Osteoblast (primary cell): ENCODE measurements at regions not wholly inside any gene's neighbourhood (a gene's known extent, or its start where the extent isn't known, plus 50 kb on each side); places are given as distances from the start of the nearest gene placed in this dataset.

ENCODE experiments used
- DNase-seq: peaks from one replicate; pipeline ENCODE4 v3.0.0; 2011; ENCODE audit warnings: low spot score, mixed read lengths; ENCODE audit not compliant: insufficient read length; ENCODE audit errors: missing footprints
- H2AFZ ChIP-seq: 2 replicates; pipeline ENCODE4 v1.6.0; 2011; ENCODE audit warnings: mild to moderate bottlenecking, low read length
- H3K27ac ChIP-seq: 2 replicates; pipeline ENCODE4 v1.5.1; 2011; ENCODE audit warnings: mild to moderate bottlenecking, low read depth, low read length, moderate library complexity
- H3K27me3 ChIP-seq: 2 replicates; pipeline ENCODE4 v1.6.0; 2012; ENCODE audit warnings: mild to moderate bottlenecking, control low read depth, inconsistent platforms, low read length, moderate library complexity; ENCODE audit not compliant: insufficient read depth
- H3K36me3 ChIP-seq: 2 replicates; pipeline ENCODE4 v1.5.1; 2011; ENCODE audit warnings: mild to moderate bottlenecking, low read length, control low read depth, moderate library complexity; ENCODE audit not compliant: insufficient read depth
- H3K4me1 ChIP-seq: 2 replicates; pipeline ENCODE4 v1.5.1; 2011; ENCODE audit warnings: mild to moderate bottlenecking, low read length, control low read depth, moderate library complexity; ENCODE audit not compliant: insufficient read depth
- H3K4me2 ChIP-seq: 2 replicates; pipeline ENCODE4 v1.6.0; 2011; ENCODE audit warnings: mild to moderate bottlenecking, low read length; ENCODE audit not compliant: insufficient read depth
- H3K4me3 ChIP-seq: fragments of 200-600 bp; sonication (generic); 3 replicates; pipeline ENCODE4 v1.5.1; 2012; ENCODE audit warnings: mild to moderate bottlenecking, low read length, inconsistent platforms; ENCODE audit not compliant: insufficient read depth
- H3K79me2 ChIP-seq: 2 replicates; pipeline ENCODE4 v1.6.0; 2012; ENCODE audit warnings: mild to moderate bottlenecking, low read length, control low read depth, inconsistent platforms; ENCODE audit not compliant: insufficient read depth
- H3K9me3 ChIP-seq: 2 replicates; pipeline ENCODE4 v1.5.1; 2011; ENCODE audit warnings: low read depth, low read length, control low read depth
- H4K20me1 ChIP-seq: 2 replicates; pipeline ENCODE4 v1.6.0; 2012; ENCODE audit warnings: mild to moderate bottlenecking, low read length, control low read depth; ENCODE audit not compliant: insufficient read depth
- CTCF ChIP-seq: IDR thresholded peaks from 2 replicates; pipeline ENCODE4 v1.5.1; 2011; ENCODE audit warnings: mild to moderate bottlenecking, low read depth, low read length, moderate library complexity; ENCODE audit errors: extremely low read depth

GRCh38 chr7:20959281-20959680 lies 172.6 kb upstream of the SP8 start:
- Histone ChIP-seq H3K79me2 (no peaks in the 10 kb centered on the region), H3K4me2 (no peak overlapping the region), H2AFZ (no peak overlapping the region), H3K27ac (no peak overlapping the region), H3K36me3 (no peaks in the 10 kb centered on the region), H3K9me3 (no peaks in the 10 kb centered on the region), H3K27me3 (no peaks in the 10 kb centered on the region), H4K20me1 (no peaks in the 10 kb centered on the region), H3K4me1 (no peaks in the 10 kb centered on the region), H3K4me3 (no peak overlapping the region)
- no peak for DNase-seq
- no peak for TF ChIP-seq CTCF

GRCh38 chr7:20963556-20964280 lies 177.0 kb upstream of the SP8 start:
- no peak overlapping the region for H3K27ac ChIP-seq

GRCh38 chr7:20964281-20964918 lies 177.7 kb upstream of the SP8 start:
- Histone ChIP-seq H3K9me3 (no peaks in the 10 kb centered on the region), H3K4me3 (no peak overlapping the region), H3K27me3 (no peaks in the 10 kb centered on the region), H3K4me2 (no peak overlapping the region), H3K4me1 (no peaks in the 10 kb centered on the region), H3K79me2 (no peaks in the 10 kb centered on the region), H4K20me1 (no peaks in the 10 kb centered on the region), H3K27ac (no peak overlapping the region), H2AFZ (no peak overlapping the region), H3K36me3 (no peaks in the 10 kb centered on the region)
- no peak for DNase-seq
- TF ChIP-seq CTCF = no peak

More at GRCh38 chr7:20963556-20964280, 177.0 kb upstream of the SP8 start:
- H3K4me2 ChIP-seq = no peak overlapping the region
- DNase-seq = no peak
- H3K79me2 ChIP-seq = no peaks in the 10 kb centered on the region
- H2AFZ ChIP-seq = no peak overlapping the region
- H3K36me3 ChIP-seq = no peaks in the 10 kb centered on the region
- TF ChIP-seq CTCF = no peak
- H3K27me3 ChIP-seq = no peaks in the 10 kb centered on the region
- H3K9me3 ChIP-seq = no peaks in the 10 kb centered on the region
- H3K4me1 ChIP-seq = no peaks in the 10 kb centered on the region
- H4K20me1 ChIP-seq = no peaks in the 10 kb centered on the region
- no peak overlapping the region for H3K4me3 ChIP-seq

- H3K4me1 ChIP-seq = no peaks in the 10 kb centered on the region
- H2AFZ ChIP-seq = no peak overlapping the region
- H3K36me3 ChIP-seq = no peaks in the 10 kb centered on the region
- no peaks in the 10 kb centered on the region for H3K79me2 ChIP-seq
- H4K20me1 ChIP-seq = no peaks in the 10 kb centered on the region
- no peak for DNase-seq
- TF ChIP-seq CTCF = no peak
- H3K4me3 ChIP-seq = no peak overlapping the region
- no peak overlapping the region for H3K27ac ChIP-seq
- H3K9me3 ChIP-seq = no peaks in the 10 kb centered on the region
- no peaks in the 10 kb centered on the region for H3K27me3 ChIP-seq
- H3K4me2 ChIP-seq = no peak overlapping the region
Measured at GRCh38 chr7:20971219-20971618, 184.5 kb upstream of the SP8 start.
